ENCODE measurements at regions not wholly inside any gene's neighbourhood (a gene's known extent, or its start where the extent isn't known, plus 50 kb on each side); places are given as distances from the start of the nearest gene placed in this dataset.
"Not testable (repeated sequence)": the region's sequence is repeated elsewhere in the genome, so short reads cannot be mapped to it uniquely, and the experiment has no call there.

DNA sequence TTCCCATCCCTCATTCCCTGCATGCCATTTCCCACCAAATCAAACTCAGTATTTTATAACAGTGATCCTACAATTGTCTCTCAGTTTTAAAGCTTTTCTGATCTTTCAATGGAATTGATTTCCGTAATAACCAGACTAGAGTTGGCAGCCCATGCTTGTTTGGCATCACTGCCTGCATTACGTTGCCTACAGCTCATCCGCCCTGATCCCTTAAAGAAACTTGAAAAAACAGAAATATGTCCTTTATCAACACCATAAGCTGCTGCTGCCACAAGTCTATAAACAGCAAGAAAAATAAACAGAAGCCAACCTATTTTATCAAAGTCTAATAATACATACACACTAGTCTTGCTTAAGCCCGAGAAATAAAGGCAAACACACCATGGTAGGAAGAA lies 331.0 kb downstream of the METTL4 start:
- H3K27ac ChIP-seq: no peak overlapping the region
- POLR2A ChIA-PET (ENCODE audit: low non-redundant PET): no interaction called here
- no peak for DNase-seq (ENCODE audit: low spot score)
- CTCF ChIA-PET: interaction anchor here (0.6 to 1.0 kb wide), 2 partner anchors 307 to 1393 kb away, joined by 3 to 4 read pairs; no protein-coding TSS in a partner anchor
- no peak for TF ChIP-seq CTCF (conservative IDR thresholded peaks at IDR 0.05; ENCODE audit: low read depth)

DNA sequence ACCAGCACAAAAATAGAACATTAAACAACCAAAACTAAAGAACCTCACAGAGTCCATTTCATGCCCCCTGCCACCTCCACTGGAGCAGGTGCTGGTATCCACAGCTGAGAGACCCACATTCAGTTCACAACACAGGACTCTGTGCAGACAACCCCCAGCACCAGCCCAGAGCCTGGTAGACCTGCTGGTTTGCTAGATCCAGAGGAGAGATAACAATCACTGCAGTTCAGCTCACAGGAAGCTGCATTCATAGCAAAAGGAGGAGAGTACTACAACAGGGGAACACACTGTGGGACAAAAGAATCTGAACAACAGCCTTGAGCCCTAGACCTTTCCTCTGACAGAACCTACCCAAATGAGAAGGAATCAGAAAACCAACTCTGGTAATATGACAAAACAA lies 326.7 kb downstream of the METTL4 start:
- ChIA-PET POLR2A (ENCODE audit: low non-redundant PET) (no interaction called here), CTCF (interaction anchor here (0.5 kb wide), 1 partner anchor 1474 kb away, joined by 3 read pairs; no protein-coding TSS in a partner anchor)
- no peak for TF ChIP-seq CTCF (conservative IDR thresholded peaks at IDR 0.05; ENCODE audit: low read depth)
- H3K27ac ChIP-seq: no peak overlapping the region
- DNase-seq (ENCODE audit: low spot score): no peak

DNA sequence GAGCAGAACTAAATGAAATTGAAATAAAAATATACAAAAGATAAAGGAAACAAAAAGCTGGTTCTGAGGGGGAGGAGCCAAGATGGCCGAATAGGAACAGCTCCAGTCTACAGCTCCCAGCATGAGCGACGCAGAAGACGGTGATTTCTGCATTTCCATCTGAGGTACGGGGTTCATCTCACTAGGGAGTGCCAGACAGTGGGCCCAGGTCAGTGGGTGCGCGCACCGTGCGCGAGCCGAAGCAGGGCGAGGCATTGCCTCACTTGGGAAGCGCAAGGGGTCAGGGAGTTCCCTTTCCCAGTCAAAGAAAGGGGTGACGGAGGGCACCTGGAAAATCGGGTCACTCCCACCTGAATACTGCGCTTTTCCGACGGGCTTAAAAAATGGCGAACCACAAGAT lies 324.2 kb downstream of the METTL4 start:
- CTCF ChIA-PET; DNase-seq (ENCODE audit: low spot score); H3K27ac ChIP-seq; POLR2A ChIA-PET (ENCODE audit: low non-redundant PET): not testable (repeated sequence)

- DNase-seq (ENCODE audit: low spot score): no peak
- CTCF ChIA-PET: no interaction called here
- POLR2A ChIA-PET (ENCODE audit: low non-redundant PET): no interaction called here
- H3K27ac ChIP-seq: no peak overlapping the region
- no peak for TF ChIP-seq CTCF (conservative IDR thresholded peaks at IDR 0.05; ENCODE audit: low read depth)
Observed at GRCh38 chr18:2254977-2255376, 316.3 kb downstream of the METTL4 start.

- no peak for DNase-seq (ENCODE audit: low spot score)
- CTCF ChIA-PET: interaction anchor here (0.5 kb wide), 1 partner anchor 147 kb away, joined by 3 read pairs; no protein-coding TSS in a partner anchor
- POLR2A ChIA-PET (ENCODE audit: low non-redundant PET): no interaction called here
- TF ChIP-seq CTCF (conservative IDR thresholded peaks at IDR 0.05; ENCODE audit: low read depth): no peak
- H3K27ac ChIP-seq: no peak overlapping the region
Observed at GRCh38 chr18:2256577-2256976, 314.7 kb downstream of the METTL4 start.

DNA sequence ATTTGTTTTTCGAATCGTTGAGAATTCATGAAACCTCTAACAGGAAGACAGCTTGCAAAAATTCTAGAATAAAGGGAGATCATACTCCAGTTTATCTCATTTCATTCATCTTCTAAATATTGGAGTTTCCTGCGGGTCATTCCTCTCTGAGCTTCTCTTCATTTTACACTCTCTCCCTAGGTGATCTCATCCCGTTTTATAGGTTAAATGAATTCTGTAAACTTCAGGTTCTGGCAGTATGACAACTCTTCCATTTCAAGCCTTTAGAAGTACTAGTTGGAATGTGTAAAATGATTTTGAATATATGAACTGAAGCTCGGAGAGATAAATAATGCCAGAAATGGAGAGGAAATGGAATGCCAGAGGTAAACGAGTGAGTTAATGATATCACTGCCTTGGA lies 312.4 kb downstream of the METTL4 start:
- H3K27ac ChIP-seq: no peak overlapping the region
- no peak for DNase-seq (ENCODE audit: low spot score)
- CTCF ChIA-PET: interaction anchor here (0.6 to 1.0 kb wide), 3 partner anchors 18 to 119 kb away, joined by 3 to 5 read pairs (median 3); no protein-coding TSS in a partner anchor
- TF ChIP-seq CTCF (conservative IDR thresholded peaks at IDR 0.05; ENCODE audit: low read depth): no peak
- POLR2A ChIA-PET (ENCODE audit: low non-redundant PET): no interaction called here

DNA sequence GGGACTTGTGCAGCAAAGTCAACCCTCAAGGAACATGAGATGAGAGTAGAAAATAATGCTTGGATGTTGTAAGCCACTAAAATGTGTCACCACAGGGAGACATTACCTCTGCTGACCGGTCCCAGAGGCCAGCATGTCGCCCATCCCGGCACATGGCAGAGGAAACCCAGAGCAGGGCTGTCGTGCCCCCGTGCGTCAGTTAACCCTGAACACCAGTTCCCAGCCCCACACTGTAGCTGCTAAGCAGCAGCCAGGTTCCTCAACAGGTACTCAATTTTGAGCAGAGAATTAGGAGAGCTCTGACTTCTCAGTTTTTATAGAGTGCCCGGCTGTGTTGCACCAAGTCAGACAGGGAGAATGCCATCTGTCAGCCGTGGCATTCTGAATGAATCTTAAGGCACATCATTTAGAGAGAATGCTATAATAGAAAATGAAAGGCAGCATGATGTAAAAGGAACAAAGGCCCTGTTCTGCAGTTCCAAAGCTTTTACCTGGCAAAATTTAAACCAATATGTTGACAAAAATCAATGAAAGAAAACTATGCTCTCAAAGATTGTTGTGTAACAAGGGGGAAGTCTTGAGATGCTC lies 307.9 kb downstream of the METTL4 start:
- POLR2A ChIA-PET (ENCODE audit: low non-redundant PET): no interaction called here
- TF ChIP-seq CTCF (conservative IDR thresholded peaks at IDR 0.05; ENCODE audit: low read depth): no peak
- CTCF ChIA-PET: no interaction called here
- no peak for DNase-seq (ENCODE audit: low spot score)
- H3K27ac ChIP-seq: no peak overlapping the region
